ENCODE measurements at regions not wholly inside any gene's neighbourhood (a gene's known extent, or its start where the extent isn't known, plus 50 kb on each side); places are given as distances from the start of the nearest gene placed in this dataset.
A peak's percentile ranks its signal among the peaks of the same experiment; 100 is the strongest.
"Not testable (repeated sequence)": the region's sequence is repeated elsewhere in the genome, so short reads cannot be mapped to it uniquely, and the experiment has no call there.

- Histone ChIP-seq H3K4me1 (ENCODE audit: insufficient read depth, low read length) (peaks cover 40% of the 10 kb centered on the region), H3K9ac (ENCODE audit: low read depth, low read length) (peak overlapping the region; percentile 16; the same call in 1 of the 2 replicates), H3K9me3 (ENCODE audit: control insufficient read depth, insufficient read depth, low read length) (peaks cover 2% of the 10 kb centered on the region; the same call in 1 of the 2 replicates), H3K36me3 (ENCODE audit: insufficient read depth, low read length) (no peaks in the 10 kb centered on the region)
These were observed 204.1 kb upstream of the SEMA6A start for GRCh38 chr5:116778651-116779280.

GRCh38 chr5:116778032-116778431 lies 203.4 kb upstream of the SEMA6A start:
- Histone ChIP-seq H3K4me1 (ENCODE audit: insufficient read depth, low read length) (peaks cover 47% of the 10 kb centered on the region), H3K9ac (ENCODE audit: low read depth, low read length) (peak overlapping the region; percentile 16), H3K9me3 (ENCODE audit: control insufficient read depth, insufficient read depth, low read length) (peaks cover 2% of the 10 kb centered on the region; the same call in 1 of the 2 replicates), H3K36me3 (ENCODE audit: insufficient read depth, low read length) (no peaks in the 10 kb centered on the region)

GRCh38 chr5:116773926-116774325 lies 199.3 kb upstream of the SEMA6A start:
- Histone ChIP-seq H3K9me3 (ENCODE audit: control insufficient read depth, insufficient read depth, low read length) (no peaks in the 10 kb centered on the region), H3K36me3 (ENCODE audit: insufficient read depth, low read length) (no peaks in the 10 kb centered on the region), H3K9ac (ENCODE audit: low read depth, low read length) (no peak overlapping the region), H3K4me1 (ENCODE audit: insufficient read depth, low read length) (peaks cover 64% of the 10 kb centered on the region)

- Histone ChIP-seq H3K9ac (ENCODE audit: low read depth, low read length) (peak overlapping the region; percentile 16; the same call in 1 of the 2 replicates), H3K36me3 (ENCODE audit: insufficient read depth, low read length) (no peaks in the 10 kb centered on the region), H3K4me1 (ENCODE audit: insufficient read depth, low read length) (peaks cover 59% of the 10 kb centered on the region), H3K9me3 (ENCODE audit: control insufficient read depth, insufficient read depth, low read length) (no peaks in the 10 kb centered on the region)
These were observed 198.2 kb upstream of the SEMA6A start for GRCh38 chr5:116772806-116773205.

GRCh38 chr5:116772152-116772501 lies 197.5 kb upstream of the SEMA6A start:
- peaks cover 53% of the 10 kb centered on the region for H3K4me1 ChIP-seq (ENCODE audit: insufficient read depth, low read length)
- peak overlapping the region; percentile 50; the same call in 1 of the 2 replicates for H3K9ac ChIP-seq (ENCODE audit: low read depth, low read length)
- no peaks in the 10 kb centered on the region for H3K36me3 ChIP-seq (ENCODE audit: insufficient read depth, low read length)
- H3K9me3 ChIP-seq (ENCODE audit: control insufficient read depth, insufficient read depth, low read length): no peaks in the 10 kb centered on the region

- Histone ChIP-seq H3K9ac (ENCODE audit: low read depth, low read length) (peak overlapping the region; percentile 50), H3K36me3 (ENCODE audit: insufficient read depth, low read length) (no peaks in the 10 kb centered on the region), H3K4me1 (ENCODE audit: insufficient read depth, low read length) (peaks cover 49% of the 10 kb centered on the region)
These were observed 197.0 kb upstream of the SEMA6A start for GRCh38 chr5:116771466-116772151.

GRCh38 chr5:116769953-116770352 lies 195.3 kb upstream of the SEMA6A start:
- not testable (repeated sequence) for H3K36me3 ChIP-seq (ENCODE audit: insufficient read depth, low read length); H3K9ac ChIP-seq (ENCODE audit: low read depth, low read length); H3K9me3 ChIP-seq (ENCODE audit: control insufficient read depth, insufficient read depth, low read length)
- H3K4me1 ChIP-seq (ENCODE audit: insufficient read depth, low read length): peaks cover 52% of the 10 kb centered on the region

More at GRCh38 chr5:116771466-116772151, 197.0 kb upstream of the SEMA6A start:
- no peaks in the 10 kb centered on the region for H3K9me3 ChIP-seq (ENCODE audit: control insufficient read depth, insufficient read depth, low read length)

- no peaks in the 10 kb centered on the region for H3K9me3 ChIP-seq (ENCODE audit: control insufficient read depth, insufficient read depth, low read length)
- peaks cover 47% of the 10 kb centered on the region for H3K4me1 ChIP-seq (ENCODE audit: insufficient read depth, low read length)
- no peaks in the 10 kb centered on the region for H3K36me3 ChIP-seq (ENCODE audit: insufficient read depth, low read length)
- no peak overlapping the region for H3K9ac ChIP-seq (ENCODE audit: low read depth, low read length)
These were observed 194.8 kb upstream of the SEMA6A start for GRCh38 chr5:116769470-116769869.

- H3K36me3 ChIP-seq (ENCODE audit: insufficient read depth, low read length): no peaks in the 10 kb centered on the region
- H3K4me1 ChIP-seq (ENCODE audit: insufficient read depth, low read length): peaks cover 39% of the 10 kb centered on the region
- H3K9me3 ChIP-seq (ENCODE audit: control insufficient read depth, insufficient read depth, low read length): no peaks in the 10 kb centered on the region
- no peak overlapping the region for H3K9ac ChIP-seq (ENCODE audit: low read depth, low read length)
These were observed 191.9 kb upstream of the SEMA6A start for GRCh38 chr5:116766470-116766947.

- Histone ChIP-seq H3K9me3 (ENCODE audit: control insufficient read depth, insufficient read depth, low read length) (no peaks in the 10 kb centered on the region), H3K4me1 (ENCODE audit: insufficient read depth, low read length) (peaks cover 40% of the 10 kb centered on the region), H3K36me3 (ENCODE audit: insufficient read depth, low read length) (no peaks in the 10 kb centered on the region), H3K9ac (ENCODE audit: low read depth, low read length) (no peak overlapping the region)
These were observed 190.8 kb upstream of the SEMA6A start for GRCh38 chr5:116765441-116765840.

GRCh38 chr5:116764941-116765340 lies 190.3 kb upstream of the SEMA6A start:
- H3K9me3 ChIP-seq (ENCODE audit: control insufficient read depth, insufficient read depth, low read length): no peaks in the 10 kb centered on the region
- peaks cover 44% of the 10 kb centered on the region for H3K4me1 ChIP-seq (ENCODE audit: insufficient read depth, low read length)
- H3K36me3 ChIP-seq (ENCODE audit: insufficient read depth, low read length): no peaks in the 10 kb centered on the region
- H3K9ac ChIP-seq (ENCODE audit: low read depth, low read length): no peak overlapping the region

GRCh38 chr5:116763987-116764866 lies 189.6 kb upstream of the SEMA6A start:
- H3K9me3 ChIP-seq (ENCODE audit: control insufficient read depth, insufficient read depth, low read length): no peaks in the 10 kb centered on the region
- no peak overlapping the region for H3K9ac ChIP-seq (ENCODE audit: low read depth, low read length)

GRCh38 chr5:116759860-116760640 lies 185.4 kb upstream of the SEMA6A start:
- H3K36me3 ChIP-seq (ENCODE audit: insufficient read depth, low read length): no peaks in the 10 kb centered on the region
- H3K4me1 ChIP-seq (ENCODE audit: insufficient read depth, low read length): peaks cover 36% of the 10 kb centered on the region
- peaks cover 8% of the 10 kb centered on the region; the same call in 1 of the 2 replicates for H3K9me3 ChIP-seq (ENCODE audit: control insufficient read depth, insufficient read depth, low read length)
- H3K9ac ChIP-seq (ENCODE audit: low read depth, low read length): no peak overlapping the region

More at GRCh38 chr5:116763987-116764866, 189.6 kb upstream of the SEMA6A start:
- Histone ChIP-seq H3K36me3 (ENCODE audit: insufficient read depth, low read length) (no peaks in the 10 kb centered on the region), H3K4me1 (ENCODE audit: insufficient read depth, low read length) (peaks cover 46% of the 10 kb centered on the region)

GRCh38 chr5:116757326-116757725 lies 182.7 kb upstream of the SEMA6A start:
- no peak overlapping the region for H3K9ac ChIP-seq (ENCODE audit: low read depth, low read length)
- no peaks in the 10 kb centered on the region for H3K36me3 ChIP-seq (ENCODE audit: insufficient read depth, low read length)
- peaks cover 50% of the 10 kb centered on the region for H3K4me1 ChIP-seq (ENCODE audit: insufficient read depth, low read length)
- peaks cover 8% of the 10 kb centered on the region; the same call in 1 of the 2 replicates for H3K9me3 ChIP-seq (ENCODE audit: control insufficient read depth, insufficient read depth, low read length)
